ENCODE measurements at regions not wholly inside any gene's neighbourhood (a gene's known extent, or its start where the extent isn't known, plus 50 kb on each side); places are given as distances from the start of the nearest gene placed in this dataset.

DNA sequence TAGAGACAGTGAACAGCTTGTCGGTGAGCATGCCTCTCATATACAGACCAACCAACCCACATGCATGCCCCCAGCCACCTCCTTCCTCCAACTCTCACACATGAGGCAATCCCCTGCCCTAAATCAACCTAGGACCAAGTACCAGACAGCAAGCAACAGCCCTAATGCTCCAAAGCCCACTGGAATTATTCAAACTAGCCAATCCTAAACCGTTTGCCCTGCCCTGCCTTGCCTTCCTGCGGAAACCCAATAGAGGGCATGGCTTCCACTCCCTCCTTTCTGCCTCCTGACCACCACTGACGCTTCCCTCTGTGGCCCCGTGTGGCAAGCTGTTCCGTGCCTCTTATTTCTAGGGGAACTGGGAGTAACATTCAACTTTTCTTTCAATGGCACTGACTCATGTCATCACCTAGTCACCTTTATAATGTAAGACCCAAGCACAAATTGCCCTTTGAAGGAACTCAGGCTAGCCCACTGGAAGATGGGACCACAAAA lies 129.3 kb upstream of the GJB5 start:
- Histone ChIP-seq H3K23ac (ENCODE audit: insufficient read length, low read depth, low read length) (no peak overlapping the region), H2BK120ac (ENCODE audit: low read depth, low read length, poor library complexity, severe bottlenecking) (no peak overlapping the region), H4K8ac (replicated peaks; ENCODE audit: insufficient read length, low read depth, low read length) (no peak overlapping the region), H2BK12ac (ENCODE audit: insufficient read length, low read depth, low read length) (no peak overlapping the region), H3K56ac (ENCODE audit: insufficient read length, low read depth, low read length) (no peak overlapping the region), H3K79me1 (ENCODE audit: insufficient read depth, low read depth, low read length, poor library complexity, severe bottlenecking) (no peaks in the 10 kb centered on the region), H3K27me3 (ENCODE audit: insufficient read depth, low read length) (no peaks in the 10 kb centered on the region), H3T11ph (ENCODE audit: low read length) (no peak overlapping the region), H3K14ac (ENCODE audit: insufficient read depth, low read length) (no peak overlapping the region; the same call in 1 of the 2 replicates), H2BK15ac (ENCODE audit: low read depth, low read length) (no peak overlapping the region), H3K4me1 (ENCODE audit: insufficient read depth, low read length) (no peaks in the 10 kb centered on the region), H3K27ac (ENCODE audit: insufficient read length, low read depth, low read length) (no peak overlapping the region), H4K20me1 (ENCODE audit: control insufficient read depth, insufficient read depth, insufficient read length) (no peaks in the 10 kb centered on the region), H4K5ac (ENCODE audit: insufficient read length, low read depth, low read length) (no peak overlapping the region), H3K4me2 (ENCODE audit: insufficient read depth, insufficient read length, low read length) (no peak overlapping the region), H3K23me2 (ENCODE audit: insufficient read length, low read depth, low read length, poor library complexity, severe bottlenecking) (no peaks in the 10 kb centered on the region), H2BK5ac (ENCODE audit: insufficient read length, low read length) (no peak overlapping the region), H3K18ac (ENCODE audit: insufficient read length, low read depth, low read length) (no peak overlapping the region), H3K9me3 (ENCODE audit: control insufficient read depth, low read depth, low read length) (no peaks in the 10 kb centered on the region), H2AFZ (ENCODE audit: low read length) (no peak overlapping the region), H3K9ac (ENCODE audit: extremely low read depth, insufficient read length, low read length) (no peak overlapping the region), H2BK20ac (ENCODE audit: low read depth, low read length, poor library complexity, severe bottlenecking) (no peak overlapping the region), H3K4ac (ENCODE audit: low read depth, low read length) (no peak overlapping the region), H3K79me2 (ENCODE audit: insufficient read depth, low read length) (no peaks in the 10 kb centered on the region), H4K91ac (ENCODE audit: insufficient read length, low read depth, low read length) (no peak overlapping the region), H2AK5ac (ENCODE audit: insufficient read length, low read length) (no peak overlapping the region)
- no CpG with 5 or more reads among the region's 6 CpGs for WGBS (ENCODE audit: extremely low coverage, insufficient read length, low lambda C conversion rate)
- TF ChIP-seq, protein P1, sequence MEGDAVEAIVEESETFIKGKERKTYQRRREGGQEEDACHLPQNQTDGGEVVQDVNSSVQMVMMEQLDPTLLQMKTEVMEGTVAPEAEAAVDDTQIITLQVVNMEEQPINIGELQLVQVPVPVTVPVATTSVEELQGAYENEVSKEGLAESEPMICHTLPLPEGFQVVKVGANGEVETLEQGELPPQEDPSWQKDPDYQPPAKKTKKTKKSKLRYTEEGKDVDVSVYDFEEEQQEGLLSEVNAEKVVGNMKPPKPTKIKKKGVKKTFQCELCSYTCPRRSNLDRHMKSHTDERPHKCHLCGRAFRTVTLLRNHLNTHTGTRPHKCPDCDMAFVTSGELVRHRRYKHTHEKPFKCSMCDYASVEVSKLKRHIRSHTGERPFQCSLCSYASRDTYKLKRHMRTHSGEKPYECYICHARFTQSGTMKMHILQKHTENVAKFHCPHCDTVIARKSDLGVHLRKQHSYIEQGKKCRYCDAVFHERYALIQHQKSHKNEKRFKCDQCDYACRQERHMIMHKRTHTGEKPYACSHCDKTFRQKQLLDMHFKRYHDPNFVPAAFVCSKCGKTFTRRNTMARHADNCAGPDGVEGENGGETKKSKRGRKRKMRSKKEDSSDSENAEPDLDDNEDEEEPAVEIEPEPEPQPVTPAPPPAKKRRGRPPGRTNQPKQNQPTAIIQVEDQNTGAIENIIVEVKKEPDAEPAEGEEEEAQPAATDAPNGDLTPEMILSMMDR (conservative IDR thresholded peaks at IDR 0.05) = no peak
- DNase-seq = no peak
- peaks cover 6% of the 10 kb centered on the region for H3K27me3 Mint-ChIP-seq (ENCODE audit: low read depth)
- H3K27ac Mint-ChIP-seq = no peak overlapping the region; a peak in 1 of 7 replicates
- no peaks in the 10 kb centered on the region; a peak in 1 of 4 replicates for H3K4me1 Mint-ChIP-seq
- H3K4me3 Mint-ChIP-seq = no peak overlapping the region
- no peaks in the 10 kb centered on the region for H3K36me3 Mint-ChIP-seq (ENCODE audit: insufficient read depth in 1 of 3, low read depth in 3 of 3)
- H3K9me3 Mint-ChIP-seq = no peaks in the 10 kb centered on the region

All from H9 (cell line).